ENCODE measurements at regions not wholly inside any gene's neighbourhood (a gene's known extent, or its start where the extent isn't known, plus 50 kb on each side); places are given as distances from the start of the nearest gene placed in this dataset.

DNA sequence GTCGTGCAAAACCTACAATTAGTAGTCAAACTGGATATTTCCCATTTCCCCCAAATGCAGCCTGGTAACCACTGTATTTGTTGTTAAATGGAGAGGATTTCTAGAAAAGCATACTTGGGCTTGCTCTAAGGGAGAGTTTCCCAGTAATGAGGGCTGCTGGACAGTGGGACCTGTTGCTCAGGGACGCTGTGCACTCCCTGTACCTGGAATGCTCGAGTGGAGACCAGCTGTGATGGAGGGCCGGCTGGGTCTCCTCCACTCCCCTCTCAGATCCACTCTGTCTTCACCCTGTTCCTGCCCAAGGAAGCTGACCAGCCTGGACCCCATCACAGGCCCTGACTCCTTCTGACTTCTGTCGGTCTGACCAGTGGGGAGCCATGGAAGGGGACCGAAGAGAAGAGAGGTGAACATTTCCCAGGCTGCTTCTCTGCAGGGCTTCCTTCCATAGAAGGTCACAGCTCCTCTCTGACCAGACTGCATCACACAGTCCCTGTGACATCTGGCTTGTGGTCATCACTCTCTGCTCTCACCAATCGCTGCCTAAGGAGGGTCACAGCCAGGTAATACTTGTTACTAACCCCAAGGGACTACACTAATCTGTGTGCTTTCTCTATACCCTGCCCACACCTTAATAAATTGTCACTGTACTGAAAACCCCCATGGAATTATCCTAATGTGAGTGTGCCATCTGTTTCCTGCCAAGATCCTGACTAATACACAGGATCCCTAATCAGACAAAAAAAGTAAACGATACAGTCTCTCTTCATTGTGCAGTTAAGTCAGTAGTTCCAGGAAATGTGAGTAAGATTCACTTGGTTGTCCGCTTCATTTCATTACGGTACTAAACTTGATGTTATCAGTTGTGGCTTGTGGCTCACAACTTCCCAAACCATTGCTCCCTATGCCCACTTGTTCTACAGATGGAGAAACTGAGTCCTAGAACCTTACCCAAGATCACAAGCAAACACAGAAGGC lies 102.4 kb downstream of the CCT6B start:
- no peak for DNase-seq (ENCODE audit: low spot score)
- TF ChIP-seq, protein P1, sequence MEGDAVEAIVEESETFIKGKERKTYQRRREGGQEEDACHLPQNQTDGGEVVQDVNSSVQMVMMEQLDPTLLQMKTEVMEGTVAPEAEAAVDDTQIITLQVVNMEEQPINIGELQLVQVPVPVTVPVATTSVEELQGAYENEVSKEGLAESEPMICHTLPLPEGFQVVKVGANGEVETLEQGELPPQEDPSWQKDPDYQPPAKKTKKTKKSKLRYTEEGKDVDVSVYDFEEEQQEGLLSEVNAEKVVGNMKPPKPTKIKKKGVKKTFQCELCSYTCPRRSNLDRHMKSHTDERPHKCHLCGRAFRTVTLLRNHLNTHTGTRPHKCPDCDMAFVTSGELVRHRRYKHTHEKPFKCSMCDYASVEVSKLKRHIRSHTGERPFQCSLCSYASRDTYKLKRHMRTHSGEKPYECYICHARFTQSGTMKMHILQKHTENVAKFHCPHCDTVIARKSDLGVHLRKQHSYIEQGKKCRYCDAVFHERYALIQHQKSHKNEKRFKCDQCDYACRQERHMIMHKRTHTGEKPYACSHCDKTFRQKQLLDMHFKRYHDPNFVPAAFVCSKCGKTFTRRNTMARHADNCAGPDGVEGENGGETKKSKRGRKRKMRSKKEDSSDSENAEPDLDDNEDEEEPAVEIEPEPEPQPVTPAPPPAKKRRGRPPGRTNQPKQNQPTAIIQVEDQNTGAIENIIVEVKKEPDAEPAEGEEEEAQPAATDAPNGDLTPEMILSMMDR (IDR thresholded peaks at IDR 0.05; ENCODE audit: extremely low read depth, insufficient read depth, missing control alignments): no peak
- in situ Hi-C loops (cut with MboI; ENCODE audit: low pct_unique_long_range_greater_than_20kb, low sequenced_read_pairs, unreplicated experiment): no loop called here

DNA sequence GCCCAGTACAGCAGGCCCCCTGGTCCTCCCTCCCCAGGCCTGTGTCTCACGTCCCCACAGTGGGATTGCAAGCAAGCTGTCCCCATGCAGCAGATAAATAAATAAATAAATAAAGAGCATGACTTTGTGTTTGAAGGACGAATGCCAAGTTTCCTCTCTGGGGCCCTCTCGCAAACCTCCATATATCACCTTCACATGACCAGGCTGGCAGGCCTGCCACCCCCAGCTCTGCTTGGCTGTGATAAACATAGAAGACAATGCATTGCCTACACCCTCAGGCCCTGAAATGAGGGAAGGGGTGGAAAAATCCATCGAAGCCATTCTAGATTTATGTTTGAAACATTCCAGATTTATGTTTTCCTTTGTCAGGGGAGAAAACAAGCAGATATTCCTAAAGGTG lies 107.3 kb downstream of the CCT6B start:
- no peak for DNase-seq (ENCODE audit: low spot score)
- TF ChIP-seq, protein P1 (IDR thresholded peaks at IDR 0.05; ENCODE audit: extremely low read depth, insufficient read depth, missing control alignments): no peak
- in situ Hi-C loops (cut with MboI; ENCODE audit: low pct_unique_long_range_greater_than_20kb, low sequenced_read_pairs, unreplicated experiment): no loop called here

DNA sequence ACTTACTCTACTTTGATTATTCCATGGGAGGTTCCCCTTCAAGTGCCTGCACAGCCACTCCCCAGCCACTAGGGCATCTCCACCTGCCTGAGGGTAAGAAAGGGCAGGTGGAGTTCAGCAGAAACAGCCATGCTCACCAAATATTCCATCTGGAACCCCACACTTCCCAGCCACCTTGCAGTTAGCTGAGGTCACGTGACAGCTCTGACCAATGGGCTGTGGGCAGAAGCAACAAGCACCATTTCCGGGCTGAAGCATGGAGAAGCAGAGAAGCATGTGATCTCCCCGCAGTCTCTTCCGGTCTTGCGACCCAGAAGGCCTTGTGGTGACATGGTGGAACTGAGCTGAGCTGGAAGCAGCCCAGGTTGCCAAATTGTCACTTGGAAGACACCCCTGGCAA lies 108.6 kb downstream of the CCT6B start:
- in situ Hi-C loops (cut with MboI; ENCODE audit: low pct_unique_long_range_greater_than_20kb, low sequenced_read_pairs, unreplicated experiment): no loop called here
- DNase-seq (ENCODE audit: low spot score): no peak
- TF ChIP-seq, protein P1 (IDR thresholded peaks at IDR 0.05; ENCODE audit: extremely low read depth, insufficient read depth, missing control alignments): no peak

DNA sequence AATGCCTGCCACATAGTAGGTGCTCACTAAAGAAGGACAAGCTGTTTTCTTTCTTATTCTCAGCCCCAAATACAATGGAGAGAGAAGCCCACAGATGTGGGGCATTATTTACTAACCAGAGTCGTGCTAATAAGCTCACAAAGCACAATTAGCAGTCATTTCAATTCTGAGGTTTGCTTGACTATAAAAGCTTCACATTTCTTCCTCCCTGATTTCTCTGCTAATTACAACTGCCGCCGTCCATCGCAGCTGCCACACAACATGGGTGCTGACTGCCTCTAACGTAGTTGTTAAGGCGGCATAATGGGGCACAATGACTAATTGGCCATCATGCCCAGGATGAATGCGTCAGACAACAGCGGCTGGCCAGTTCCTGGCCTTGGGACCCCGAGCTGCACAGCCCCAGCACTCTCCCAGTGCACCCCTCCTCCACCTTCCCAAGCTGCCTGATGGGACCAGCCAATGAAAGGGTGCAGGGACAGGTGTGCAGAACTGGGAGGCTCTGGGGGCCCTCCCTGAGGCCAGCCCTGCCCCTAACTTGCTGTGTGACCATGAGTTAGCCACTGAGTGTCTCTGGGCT lies 109.2 kb downstream of the CCT6B start:
- TF ChIP-seq, protein P1 (IDR thresholded peaks at IDR 0.05; ENCODE audit: extremely low read depth, insufficient read depth, missing control alignments): no peak

DNA sequence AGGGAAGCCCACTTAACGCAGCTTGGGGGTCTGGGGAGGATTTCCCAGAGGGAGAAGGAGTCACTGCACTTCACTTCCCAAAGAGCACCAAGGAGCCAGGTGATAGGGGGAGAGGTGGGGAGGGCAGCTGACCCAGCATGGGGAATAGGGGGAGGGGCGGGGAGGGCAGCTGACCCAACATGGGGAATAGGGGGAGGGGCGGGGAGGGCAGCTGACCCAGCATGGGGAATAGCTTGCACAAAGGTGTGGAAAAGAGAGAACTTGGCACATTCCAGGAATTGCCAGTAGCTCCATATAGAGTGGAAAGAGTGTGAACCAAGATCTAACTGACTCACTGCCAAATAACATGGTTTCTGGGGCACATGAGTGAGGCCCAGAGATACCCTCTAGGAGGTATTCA lies 110.3 kb downstream of the CCT6B start:
- in situ Hi-C loops (cut with MboI; ENCODE audit: low pct_unique_long_range_greater_than_20kb, low sequenced_read_pairs, unreplicated experiment): no loop called here
- DNase-seq (ENCODE audit: low spot score): no peak
- TF ChIP-seq, protein P1 (IDR thresholded peaks at IDR 0.05; ENCODE audit: extremely low read depth, insufficient read depth, missing control alignments): no peak

More for the DNA sequence above, 109.2 kb downstream of the CCT6B start:
- no peak for DNase-seq (ENCODE audit: low spot score)
- in situ Hi-C loops (cut with MboI; ENCODE audit: low pct_unique_long_range_greater_than_20kb, low sequenced_read_pairs, unreplicated experiment): no loop called here

DNA sequence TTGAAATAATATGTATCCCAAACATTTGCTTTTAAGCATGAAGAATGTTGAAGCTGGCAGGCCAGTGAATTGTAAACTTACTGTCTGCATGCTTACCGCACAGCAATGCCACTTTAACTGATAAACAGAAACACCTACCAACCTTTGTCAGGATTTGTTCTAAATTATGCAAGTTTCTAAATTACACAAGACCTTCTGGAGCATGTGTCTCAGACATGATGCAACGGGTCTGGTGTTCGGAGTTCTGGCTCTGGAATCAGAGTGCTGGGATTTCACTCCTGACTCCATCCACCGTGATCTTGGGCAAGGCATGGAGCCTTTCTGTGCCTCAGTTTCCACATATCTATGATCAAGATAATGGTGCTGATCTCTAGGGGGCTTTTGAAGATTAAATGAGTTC lies 111.2 kb downstream of the CCT6B start:
- DNase-seq (ENCODE audit: low spot score): no peak
- TF ChIP-seq, protein P1 (IDR thresholded peaks at IDR 0.05; ENCODE audit: extremely low read depth, insufficient read depth, missing control alignments): no peak
- in situ Hi-C loops (cut with MboI; ENCODE audit: low pct_unique_long_range_greater_than_20kb, low sequenced_read_pairs, unreplicated experiment): no loop called here

Measured in GM13977 (cell line).